Fibroblast of skin of left quadriceps (primary cell): ENCODE measurements at regions not wholly inside any gene's neighbourhood (a gene's known extent, or its start where the extent isn't known, plus 50 kb on each side); places are given as distances from the start of the nearest gene placed in this dataset.

Source experiments
- DNase-seq, 2 experiments: peaks; one replicate each; pipeline ENCODE4 v3.0.0-alpha.2; 2013; ENCODE audit warnings: low read depth in 2 of 2

DNA sequence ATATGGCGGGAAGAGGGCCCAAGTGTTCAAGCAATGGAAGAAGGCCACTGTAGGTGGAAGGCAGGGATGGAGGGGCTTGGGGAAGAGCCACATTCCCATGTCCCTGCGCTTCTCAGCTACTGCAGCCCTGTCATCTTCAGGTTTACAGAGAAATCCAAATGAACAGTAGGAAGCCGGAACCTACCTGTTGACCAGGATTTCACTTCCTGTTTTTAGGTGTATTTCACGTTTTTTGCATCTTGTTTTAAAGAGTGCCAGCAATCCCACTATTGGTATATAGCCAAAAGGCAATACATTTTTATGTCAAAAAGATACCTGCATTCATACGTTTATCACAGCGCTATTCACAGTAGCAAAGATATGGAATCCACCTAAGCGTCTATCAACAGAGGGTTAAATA is 159.2 kb downstream of the SLC35B3 start:
- no peak for DNase-seq

DNA sequence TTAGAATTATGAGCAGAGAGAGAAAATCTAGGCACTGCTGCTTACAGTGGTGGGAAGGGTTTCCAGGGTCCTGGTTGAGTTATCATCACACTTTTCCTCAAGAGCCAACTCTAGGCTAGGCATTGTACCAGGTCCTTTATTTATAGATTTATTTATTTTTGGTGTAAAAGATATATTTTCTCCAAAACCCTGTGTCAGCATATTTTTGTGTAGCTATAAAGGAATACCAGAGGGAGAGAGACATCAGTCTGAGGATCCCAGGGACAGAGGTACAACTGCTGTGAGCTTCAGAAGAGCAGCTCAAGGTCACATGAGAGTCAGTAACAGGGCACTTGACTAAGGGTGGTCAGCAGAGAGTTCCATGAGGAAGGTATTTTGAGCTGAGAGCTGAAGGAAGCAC is 159.7 kb downstream of the SLC35B3 start:
- no peak for DNase-seq

DNA sequence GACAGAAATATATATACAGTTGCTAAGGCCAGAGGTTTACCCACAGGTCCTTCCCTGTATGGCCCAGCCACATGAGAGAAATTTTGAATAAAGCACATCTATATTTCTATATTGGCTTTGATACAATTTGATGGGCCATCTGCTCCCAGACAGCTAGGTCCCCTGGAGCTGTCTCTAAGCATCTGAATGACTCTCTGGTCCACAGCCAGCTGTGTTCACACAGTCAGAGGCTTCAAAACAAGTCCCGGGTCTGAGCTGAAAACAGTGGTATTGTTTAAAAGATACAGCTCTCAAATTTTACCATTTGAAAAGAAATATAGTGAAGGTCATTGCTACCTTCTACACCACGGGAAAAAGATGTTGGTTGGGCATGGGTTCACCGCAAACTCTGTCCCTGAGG is 161.1 kb downstream of the SLC35B3 start:
- DNase-seq = no peak

- no peak for DNase-seq
These were observed 165.4 kb downstream of the SLC35B3 start for GRCh38 chr6:8269872-8270454.

GRCh38 chr6:8269094-8269493 is 166.3 kb downstream of the SLC35B3 start:
- no peak for DNase-seq

DNA sequence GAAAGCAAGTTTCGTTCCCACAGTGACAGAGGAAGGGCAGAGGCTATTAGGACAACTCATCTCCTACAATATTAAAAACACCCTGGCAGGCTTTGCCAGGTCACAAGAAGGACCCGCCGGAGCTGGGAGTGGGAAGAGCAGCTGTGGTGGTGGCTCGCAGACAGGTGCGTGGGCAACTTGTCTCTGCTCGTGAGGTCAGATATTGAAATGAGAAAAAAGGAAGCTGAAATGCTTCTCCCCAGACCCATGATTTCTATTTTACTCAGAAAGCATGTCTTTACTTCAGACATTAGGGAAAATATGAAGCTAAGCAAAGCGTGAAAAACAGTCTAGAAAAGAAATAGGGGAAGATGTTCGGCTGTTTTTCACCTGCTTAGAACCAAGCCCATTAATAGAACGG is 166.3 kb upstream of the EEF1E1 start:
- no peak for DNase-seq

DNA sequence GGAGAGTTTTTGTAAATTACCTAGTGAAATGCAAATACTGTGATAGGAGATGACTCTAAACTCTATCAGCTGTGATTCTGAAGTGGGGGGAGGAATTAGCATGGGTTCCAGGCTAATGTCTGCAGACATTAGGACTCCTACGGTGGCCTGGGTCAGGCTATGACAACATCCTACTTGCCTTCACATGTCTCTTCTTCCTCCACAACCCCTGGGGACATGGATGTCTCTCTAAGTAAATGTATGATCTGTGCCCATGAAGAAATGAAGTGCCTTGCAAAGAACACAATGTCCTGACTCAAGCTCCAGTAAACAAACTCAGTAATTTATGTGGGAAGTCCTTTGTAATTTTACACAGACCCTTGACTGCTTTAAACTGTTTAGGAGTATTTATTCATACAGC is 165.8 kb upstream of the EEF1E1 start:
- DNase-seq = no peak

DNA sequence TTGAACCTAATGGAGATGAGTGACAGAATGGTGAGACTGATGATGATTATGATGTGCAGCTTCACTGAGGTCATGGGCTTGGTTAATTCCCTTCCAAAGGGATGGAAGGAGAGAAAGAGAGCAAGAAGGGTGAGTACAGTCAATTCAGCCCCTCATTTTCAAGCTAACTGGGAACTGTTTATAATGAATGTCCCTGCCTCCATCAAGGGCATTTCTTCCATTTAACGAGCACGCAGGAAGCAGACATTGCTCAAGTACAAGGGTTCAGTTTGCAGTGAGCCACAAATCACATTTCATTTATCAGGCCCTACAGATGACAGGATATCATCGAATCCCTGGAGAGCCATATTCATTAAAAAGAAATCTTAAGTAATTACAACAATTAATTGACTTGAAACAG is 158.3 kb upstream of the EEF1E1 start:
- no peak for DNase-seq

GRCh38 chr6:8246403-8246802 is 144.1 kb upstream of the EEF1E1 start:
- DNase-seq = no peak

- DNase-seq = no peak
These were observed 143.4 kb upstream of the EEF1E1 start for GRCh38 chr6:8245726-8246125.

DNA sequence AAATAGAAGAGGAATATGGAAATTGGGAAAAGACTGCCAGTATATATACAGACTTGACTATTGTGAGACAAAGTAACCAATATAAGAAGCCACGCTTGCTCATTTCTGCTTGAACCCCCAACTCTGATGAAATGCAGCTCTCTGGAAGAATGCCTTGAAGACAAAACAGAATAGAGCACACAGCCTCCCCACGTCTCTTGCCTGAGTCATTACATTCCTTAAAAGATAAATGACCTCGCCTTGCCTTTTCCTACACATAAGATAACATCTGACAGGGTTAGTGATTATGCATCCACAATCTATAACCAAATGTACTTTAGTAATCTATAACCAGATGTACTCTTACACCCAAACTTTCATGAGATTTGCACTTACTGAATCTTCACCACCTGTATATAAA is 141.1 kb upstream of the EEF1E1 start:
- DNase-seq = no peak

DNA sequence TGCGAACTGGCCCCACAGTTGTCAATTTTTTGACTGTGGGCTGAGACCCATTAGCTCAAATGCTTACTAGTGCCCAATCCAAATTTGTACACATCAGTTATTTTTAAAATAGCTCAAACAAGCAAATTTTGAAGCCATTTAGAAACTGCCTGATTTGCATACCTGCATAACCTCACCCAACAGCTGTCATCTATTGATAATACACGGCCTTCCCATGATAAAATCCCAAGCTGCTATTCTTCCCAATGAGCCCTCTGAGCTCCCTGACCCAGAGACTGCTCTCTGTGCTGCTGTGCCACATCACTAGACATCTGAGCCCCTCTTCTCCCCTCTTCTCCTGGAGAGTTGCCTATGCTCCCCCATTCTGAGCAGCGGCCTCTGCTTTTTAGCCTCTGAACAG is 140.5 kb upstream of the EEF1E1 start:
- no peak for DNase-seq

DNA sequence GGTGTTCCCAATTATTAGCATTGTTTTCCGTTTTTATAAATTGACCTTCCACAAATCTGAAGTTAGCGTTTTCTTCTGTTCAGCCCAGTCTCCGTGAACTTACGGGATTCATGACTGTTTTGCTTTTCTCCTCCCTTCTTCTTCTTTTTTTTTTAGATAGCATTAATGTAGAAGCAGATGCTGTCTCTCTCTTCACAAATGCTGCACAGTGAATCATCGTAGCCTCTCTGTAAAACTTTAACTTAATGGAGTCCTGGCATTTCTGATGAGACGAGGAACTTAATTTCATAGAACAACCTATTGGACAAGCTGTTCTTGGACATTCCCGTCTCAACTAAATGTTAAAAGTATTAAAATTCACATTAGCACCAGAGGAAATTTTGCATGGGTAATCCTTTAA is 138.0 kb upstream of the EEF1E1 start:
- DNase-seq = no peak

GRCh38 chr6:8238773-8239683 is 136.7 kb upstream of the EEF1E1 start:
- no peak for DNase-seq

DNA sequence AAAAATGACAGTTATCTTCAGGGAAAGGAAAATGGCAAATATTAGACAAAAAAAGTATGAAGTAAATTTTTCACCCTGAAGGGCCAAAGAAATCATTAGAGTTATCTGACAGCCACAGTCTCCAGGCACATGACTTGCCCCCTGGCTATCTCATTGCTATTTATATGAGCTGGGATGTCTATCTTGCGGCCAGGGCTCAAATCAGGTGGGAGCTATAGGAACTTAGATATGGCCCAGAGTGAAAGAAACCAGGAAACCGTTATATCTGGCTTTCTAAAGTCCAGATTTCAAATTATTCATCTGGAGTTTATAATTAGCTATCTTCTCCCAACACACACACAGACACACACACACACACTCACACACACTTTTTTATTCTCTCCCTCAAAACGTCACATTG is 135.3 kb upstream of the EEF1E1 start:
- DNase-seq = no peak

GRCh38 chr6:8236956-8237355 is 134.6 kb upstream of the EEF1E1 start:
- no peak for DNase-seq

GRCh38 chr6:8234321-8234720 is 132.0 kb upstream of the EEF1E1 start:
- no peak for DNase-seq

DNA sequence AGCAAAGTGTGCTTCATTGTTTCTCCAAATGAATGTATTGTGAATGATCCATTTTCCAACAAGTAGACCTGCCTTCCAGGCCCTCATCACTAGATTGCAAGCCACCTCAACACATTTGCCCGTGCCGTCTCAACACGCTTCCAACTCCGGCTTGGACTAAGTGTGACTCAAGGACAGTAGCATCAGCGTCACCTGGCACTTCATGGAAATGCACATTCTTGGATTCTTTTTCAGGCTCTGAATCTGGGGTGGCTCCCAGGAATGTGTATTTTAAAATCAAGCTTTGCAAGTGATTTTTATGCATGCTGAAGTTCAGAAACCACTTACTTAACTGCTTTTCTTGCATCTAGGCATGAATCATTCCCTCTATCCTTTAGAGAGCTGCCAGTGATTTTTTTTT is 129.6 kb upstream of the EEF1E1 start:
- no peak for DNase-seq

DNA sequence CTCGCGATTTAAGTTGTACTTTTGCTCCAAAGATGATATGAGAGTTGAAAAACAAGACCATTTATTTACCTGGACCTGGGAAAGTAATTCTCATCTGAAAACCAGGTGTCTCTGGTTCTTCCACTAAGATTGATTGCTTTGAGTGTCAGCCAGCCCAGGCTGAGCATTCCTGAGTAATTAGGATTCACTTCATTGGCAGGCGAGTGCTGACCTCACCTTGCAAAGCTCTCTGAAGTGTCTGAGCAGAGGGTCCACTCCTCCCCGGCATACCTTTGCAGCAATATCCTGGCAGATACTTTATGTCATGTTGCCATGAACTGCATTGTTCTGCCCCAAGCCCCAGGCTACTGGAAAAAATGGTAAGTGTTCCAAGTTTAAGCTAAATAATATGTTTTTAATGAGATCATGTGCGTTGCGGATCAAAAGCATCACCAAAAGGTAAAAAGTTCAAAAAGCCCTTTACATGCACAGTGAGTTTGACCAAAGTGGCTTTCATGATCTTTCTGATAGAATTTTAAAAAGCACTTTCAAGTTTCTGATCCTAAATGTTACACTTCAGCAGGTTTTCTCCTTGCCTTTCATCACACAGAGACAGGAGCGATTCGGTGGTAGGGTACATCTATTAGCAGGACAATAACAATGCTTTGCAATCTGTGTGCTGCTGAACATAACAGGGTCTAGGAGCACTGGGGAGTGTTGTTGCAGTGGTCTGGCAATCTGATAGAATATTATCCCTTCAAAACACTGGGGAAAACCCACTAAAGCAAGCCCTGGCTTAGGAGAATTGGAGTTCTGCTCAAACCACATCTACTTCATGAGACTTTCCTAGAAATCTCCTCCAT is 127.8 kb upstream of the EEF1E1 start:
- DNase-seq = no peak

DNA sequence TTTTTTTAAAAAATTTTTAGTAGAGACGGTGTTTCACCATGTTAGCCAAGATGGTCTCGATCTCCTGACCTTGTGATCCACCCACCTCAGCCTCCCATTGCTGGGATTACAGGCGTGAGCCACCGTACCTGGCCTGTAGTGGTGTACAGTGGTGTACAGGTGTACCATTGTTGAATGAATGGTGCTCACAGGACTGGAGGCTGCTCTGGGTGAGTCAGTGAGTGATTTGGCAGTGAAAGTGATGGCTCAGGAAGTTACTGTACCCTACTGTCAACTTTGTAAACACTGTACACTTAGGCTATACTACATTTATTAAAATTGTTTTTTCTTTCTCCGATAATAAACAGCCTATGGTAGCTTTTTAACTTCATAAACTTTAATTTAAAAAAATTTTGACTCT is 122.8 kb upstream of the EEF1E1 start:
- DNase-seq = no peak

DNA sequence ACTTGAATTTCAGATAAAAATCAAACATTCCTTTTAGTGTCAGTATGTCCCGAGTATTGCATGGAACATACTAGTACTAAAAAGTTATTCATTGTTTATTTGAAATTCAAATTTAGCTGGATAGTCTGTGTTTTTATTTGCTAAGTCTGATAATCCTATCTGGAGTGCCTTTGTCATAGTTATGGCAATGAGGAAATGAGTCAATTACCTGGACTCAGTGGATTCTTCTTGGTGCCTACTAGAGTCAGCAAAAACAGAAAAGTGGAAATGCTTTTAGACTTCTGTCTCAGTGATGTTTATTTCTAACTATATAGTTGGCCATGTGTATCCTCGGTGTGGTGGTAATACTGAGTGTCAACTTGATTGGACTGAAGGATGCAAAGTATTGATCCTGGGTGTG is 121.3 kb upstream of the EEF1E1 start:
- no peak for DNase-seq

- DNase-seq = peak; percentile 16 to 26
These were observed 117.1 kb upstream of the EEF1E1 start for GRCh38 chr6:8219352-8219943.
